GM12878 (cell line): ENCODE measurements at regions not wholly inside any gene's neighbourhood (a gene's known extent, or its start where the extent isn't known, plus 50 kb on each side); places are given as distances from the start of the nearest gene placed in this dataset.

ENCODE experiments used
- ATAC-seq: fragments of 200-7000 bp; cut with Tn5 transposase; 3 replicates; pipeline ENCODE4 v1.9.1; 2020; ENCODE audit warnings: mild to moderate bottlenecking, moderate library complexity
- BruUV-seq: library from RNA; stranded (reverse); fragments of 400-500 nt; replicated peaks from 2 replicates; lab custom pipeline; 2021; lab: Mats Ljungman, UMichigan
- CTCF ChIA-PET: fragments of 300-600 bp; sonication (Branson Sonifier 250); formaldehyde crosslinking; extraction: SDS; loops from one replicate; lab custom pipeline; 2021; ENCODE audit warnings: inconsistent platforms; lab: Yijun Ruan, JAX
- POLR2A ChIA-PET: fragments of 350-600 bp; formaldehyde crosslinking; extraction: SDS; loops from one replicate; lab custom pipeline; 2021; ENCODE audit warnings: inconsistent platforms; lab: Charles Lee
- RAD21 ChIA-PET: fragments of 300-600 bp; sonication (Branson Sonifier 250); formaldehyde crosslinking; loops from one replicate; lab custom pipeline; 2023; ENCODE audit warnings: antibody characterized with exemption; ENCODE audit not compliant: unreplicated experiment; lab: Charles Lee
- SMC1A ChIA-PET: fragments of 300-600 bp; sonication (Branson Sonifier 250); formaldehyde crosslinking; loops from one replicate; lab custom pipeline; 2023; ENCODE audit not compliant: unreplicated experiment, uncharacterized antibody; lab: Charles Lee
- DNase-seq: peaks from one replicate; pipeline ENCODE4 v3.0.0-alpha.2; 2011; ENCODE audit warnings: low read depth, low spot score
- FAIRE-seq: peaks from 3 replicates; lab custom pipeline; 2011; peaks lifted over from hg19 to GRCh38; lab: Jason Lieb, UNC
- H2AFZ ChIP-seq: 2 replicates; pipeline ENCODE4 v1.6.0; 2011; ENCODE audit warnings: low read depth, low read length, control low read depth; ENCODE audit not compliant: control insufficient read depth
- H3K27ac ChIP-seq: 2 replicates; pipeline ENCODE4 v1.5.1; 2011; ENCODE audit warnings: control low read depth; ENCODE audit not compliant: control insufficient read depth, insufficient read depth
- H3K27me3 ChIP-seq, 2 experiments: replicated peaks in 1 of 2; 2 replicates each; pipeline versions ENCODE4 v1.6.0 to v1.6.1; 2011; ENCODE audit warnings: low read length in 1 of 2; ENCODE audit not compliant: control insufficient read depth in 2 of 2, insufficient read depth in 2 of 2
- H3K36me3 ChIP-seq, 2 experiments: 2 replicates each; pipeline ENCODE4 v1.5.1; 2011; ENCODE audit warnings: low read length in 1 of 2; ENCODE audit not compliant: control insufficient read depth in 2 of 2, insufficient read depth in 2 of 2
- H3K4me1 ChIP-seq: 2 replicates; pipeline ENCODE4 v1.6.1; 2011; ENCODE audit warnings: mild to moderate bottlenecking, low read length, moderate library complexity, mixed read lengths; ENCODE audit not compliant: control insufficient read depth, insufficient read depth
- H3K4me2 ChIP-seq: 2 replicates; pipeline ENCODE4 v1.6.0; 2011; ENCODE audit warnings: control low read depth; ENCODE audit not compliant: control insufficient read depth, insufficient read depth
- H3K4me3 ChIP-seq: fragments of 200-600 bp; sonication (generic); 2 replicates; pipeline ENCODE4 v1.5.1; 2016
- H3K79me2 ChIP-seq: 2 replicates; pipeline ENCODE4 v1.6.0; 2011; ENCODE audit warnings: low read length; ENCODE audit not compliant: control insufficient read depth, insufficient read depth
- H3K9ac ChIP-seq: 2 replicates; pipeline ENCODE4 v1.8.0; 2011; ENCODE audit warnings: low read length, control low read depth, mixed read lengths; ENCODE audit not compliant: control insufficient read depth, insufficient read depth
- H3K9me3 ChIP-seq: replicated peaks from 3 replicates; pipeline ENCODE4 v1.5.1; 2011; ENCODE audit warnings: mild to moderate bottlenecking, low read length; ENCODE audit not compliant: control insufficient read depth, insufficient read depth
- H4K20me1 ChIP-seq: 2 replicates; pipeline ENCODE4 v1.6.0; 2011; ENCODE audit not compliant: control insufficient read depth, insufficient read depth
- WGBS: methylation state at CpG from one replicate; pipeline ENCODE4 v1.1.6; 2016; ENCODE audit warnings: low lambda C conversion rate; ENCODE audit not compliant: insufficient replicate concordance, insufficient coverage; ENCODE audit errors: missing lambda C conversion rate; 5-methylcytosine and 5-hydroxymethylcytosine counted together
- in situ Hi-C: fragments of 300-500 bp; cut with MboI; formaldehyde crosslinking; loops from 9 replicates; pipeline ENCODE4 v1.14.3; 2018; ENCODE audit warnings: mixed read lengths
- intact Hi-C: fragments of 100-400 bp; cut with micrococcal nuclease; formaldehyde crosslinking; loops from one replicate; pipeline ENCODE4 v1.14.2; 2022; ENCODE audit not compliant: unreplicated experiment
- TF ChIP-seq, protein P1 (sequence below), 3 experiments: IDR thresholded peaks in 2 of 3; conservative IDR thresholded peaks in 1 of 3; 2 replicates each; pipeline ENCODE4 v1.5.1; 2011; ENCODE audit warnings: low read depth in 3 of 3, low read length in 3 of 3, mild to moderate bottlenecking in 3 of 3, control low read depth in 2 of 3, moderate library complexity in 2 of 3, inconsistent platforms in 1 of 3, mixed read lengths in 1 of 3; ENCODE audit not compliant: control insufficient read depth in 2 of 3, insufficient read depth in 1 of 3; ENCODE audit errors: extremely low read depth in 1 of 3
- TF ChIP-seq, protein P2 (sequence below): fragments of 450-650 bp; IDR thresholded peaks from 2 replicates; pipeline ENCODE4 v1.6.1; 2016; ENCODE audit warnings: mild to moderate bottlenecking, moderate library complexity, borderline replicate concordance

DNA sequence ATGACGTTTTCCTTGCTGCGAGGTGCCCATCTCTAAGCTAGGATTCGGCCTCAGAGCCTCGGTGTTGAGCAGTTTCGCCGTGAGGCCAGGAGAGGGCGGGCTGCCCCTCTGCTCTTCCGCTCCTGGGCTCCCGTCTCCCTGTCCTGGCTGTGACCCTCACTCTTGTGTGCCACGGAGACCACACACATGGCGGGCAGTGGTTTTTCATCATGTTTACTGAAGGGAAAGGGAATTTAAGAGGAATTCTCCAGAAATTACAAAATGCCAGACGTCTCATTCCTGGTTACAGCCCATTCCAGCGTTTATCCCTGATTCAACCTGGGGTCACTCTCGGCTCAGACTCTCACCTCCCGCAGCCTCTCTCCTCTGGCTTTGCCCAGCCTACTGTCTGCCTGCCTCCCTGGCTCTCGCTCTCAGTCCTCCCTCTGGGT, 96.8 kb upstream of the ELAC2 start:
- TF ChIP-seq, protein P1, sequence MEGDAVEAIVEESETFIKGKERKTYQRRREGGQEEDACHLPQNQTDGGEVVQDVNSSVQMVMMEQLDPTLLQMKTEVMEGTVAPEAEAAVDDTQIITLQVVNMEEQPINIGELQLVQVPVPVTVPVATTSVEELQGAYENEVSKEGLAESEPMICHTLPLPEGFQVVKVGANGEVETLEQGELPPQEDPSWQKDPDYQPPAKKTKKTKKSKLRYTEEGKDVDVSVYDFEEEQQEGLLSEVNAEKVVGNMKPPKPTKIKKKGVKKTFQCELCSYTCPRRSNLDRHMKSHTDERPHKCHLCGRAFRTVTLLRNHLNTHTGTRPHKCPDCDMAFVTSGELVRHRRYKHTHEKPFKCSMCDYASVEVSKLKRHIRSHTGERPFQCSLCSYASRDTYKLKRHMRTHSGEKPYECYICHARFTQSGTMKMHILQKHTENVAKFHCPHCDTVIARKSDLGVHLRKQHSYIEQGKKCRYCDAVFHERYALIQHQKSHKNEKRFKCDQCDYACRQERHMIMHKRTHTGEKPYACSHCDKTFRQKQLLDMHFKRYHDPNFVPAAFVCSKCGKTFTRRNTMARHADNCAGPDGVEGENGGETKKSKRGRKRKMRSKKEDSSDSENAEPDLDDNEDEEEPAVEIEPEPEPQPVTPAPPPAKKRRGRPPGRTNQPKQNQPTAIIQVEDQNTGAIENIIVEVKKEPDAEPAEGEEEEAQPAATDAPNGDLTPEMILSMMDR (IDR thresholded peaks at IDR 0.05 in 2 of 3, conservative IDR thresholded peaks at IDR 0.05 in 1 of 3; ENCODE audit: control insufficient read depth in 2 of 3, extremely low read depth in 1 of 3, insufficient read depth in 1 of 3, low read depth in 3 of 3, low read length in 3 of 3): peak; percentile 37 to 61 (median 38); a peak in 4 of 6 replicates
- TF ChIP-seq, protein P2, sequence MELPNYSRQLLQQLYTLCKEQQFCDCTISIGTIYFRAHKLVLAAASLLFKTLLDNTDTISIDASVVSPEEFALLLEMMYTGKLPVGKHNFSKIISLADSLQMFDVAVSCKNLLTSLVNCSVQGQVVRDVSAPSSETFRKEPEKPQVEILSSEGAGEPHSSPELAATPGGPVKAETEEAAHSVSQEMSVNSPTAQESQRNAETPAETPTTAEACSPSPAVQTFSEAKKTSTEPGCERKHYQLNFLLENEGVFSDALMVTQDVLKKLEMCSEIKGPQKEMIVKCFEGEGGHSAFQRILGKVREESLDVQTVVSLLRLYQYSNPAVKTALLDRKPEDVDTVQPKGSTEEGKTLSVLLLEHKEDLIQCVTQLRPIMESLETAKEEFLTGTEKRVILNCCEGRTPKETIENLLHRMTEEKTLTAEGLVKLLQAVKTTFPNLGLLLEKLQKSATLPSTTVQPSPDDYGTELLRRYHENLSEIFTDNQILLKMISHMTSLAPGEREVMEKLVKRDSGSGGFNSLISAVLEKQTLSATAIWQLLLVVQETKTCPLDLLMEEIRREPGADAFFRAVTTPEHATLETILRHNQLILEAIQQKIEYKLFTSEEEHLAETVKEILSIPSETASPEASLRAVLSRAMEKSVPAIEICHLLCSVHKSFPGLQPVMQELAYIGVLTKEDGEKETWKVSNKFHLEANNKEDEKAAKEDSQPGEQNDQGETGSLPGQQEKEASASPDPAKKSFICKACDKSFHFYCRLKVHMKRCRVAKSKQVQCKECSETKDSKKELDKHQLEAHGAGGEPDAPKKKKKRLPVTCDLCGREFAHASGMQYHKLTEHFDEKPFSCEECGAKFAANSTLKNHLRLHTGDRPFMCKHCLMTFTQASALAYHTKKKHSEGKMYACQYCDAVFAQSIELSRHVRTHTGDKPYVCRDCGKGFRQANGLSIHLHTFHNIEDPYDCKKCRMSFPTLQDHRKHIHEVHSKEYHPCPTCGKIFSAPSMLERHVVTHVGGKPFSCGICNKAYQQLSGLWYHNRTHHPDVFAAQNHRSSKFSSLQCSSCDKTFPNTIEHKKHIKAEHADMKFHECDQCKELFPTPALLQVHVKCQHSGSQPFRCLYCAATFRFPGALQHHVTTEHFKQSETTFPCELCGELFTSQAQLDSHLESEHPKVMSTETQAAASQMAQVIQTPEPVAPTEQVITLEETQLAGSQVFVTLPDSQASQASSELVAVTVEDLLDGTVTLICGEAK: no peak
- no peak for DNase-seq
- no peaks in the 10 kb centered on the region for H3K4me1 ChIP-seq
- BruUV-seq: no TSS peak
- H3K9ac ChIP-seq: no peak overlapping the region
- no peaks in the 10 kb centered on the region for H3K9me3 ChIP-seq
- intact Hi-C loops (no loop called here), in situ Hi-C loops (no loop called here)
- WGBS: 23% methylated on average over 16 of the region's 16 CpGs
- no peak overlapping the region for H2AFZ ChIP-seq
- no peaks in the 10 kb centered on the region for H3K27me3 ChIP-seq
- no peak overlapping the region for H3K4me3 ChIP-seq
- no peak for FAIRE-seq
- ChIA-PET POLR2A (no interaction called here), RAD21 (interaction anchor here (1.0 to 2.2 kb wide), 3 partner anchors 30 to 85 kb away, joined by 3 to 7 read pairs (median 6); no protein-coding TSS in a partner anchor), SMC1A (interaction anchor here (0.6 to 1.5 kb wide), 2 partner anchors 84 to 85 kb away, joined by 3 to 5 read pairs; no protein-coding TSS in a partner anchor), CTCF (interaction anchor here (1.0 to 5.5 kb wide), 14 partner anchors 9 to 146 kb away, joined by 3 to 45 read pairs (median 4); no protein-coding TSS in a partner anchor)
- peak; percentile 63 for ATAC-seq
- H3K36me3 ChIP-seq: no peaks in the 10 kb centered on the region
- no peak overlapping the region for H3K4me2 ChIP-seq
- no peaks in the 10 kb centered on the region for H4K20me1 ChIP-seq
- no peaks in the 10 kb centered on the region for H3K79me2 ChIP-seq
- no peak overlapping the region for H3K27ac ChIP-seq
